ENCODE measurements at regions not wholly inside any gene's neighbourhood (a gene's known extent, or its start where the extent isn't known, plus 50 kb on each side); places are given as distances from the start of the nearest gene placed in this dataset.
A peak's percentile ranks its signal among the peaks of the same experiment; 100 is the strongest.

GRCh38 chr6:166767230-166767629 is 140.2 kb upstream of the RPS6KA2 start:
- Histone ChIP-seq H3K4me3 (ENCODE audit: low read length) (no peak overlapping the region), H3K27ac (ENCODE audit: low read length) (no peak overlapping the region), H3K4me1 (ENCODE audit: control insufficient read depth, insufficient read depth, low read length) (no peaks in the 10 kb centered on the region), H3K27me3 (ENCODE audit: control insufficient read depth, insufficient read depth, low read length) (no peaks in the 10 kb centered on the region), H3K9me3 (replicated peaks; ENCODE audit: control insufficient read depth, low read depth, low read length) (no peaks in the 10 kb centered on the region), H3K36me3 (ENCODE audit: control insufficient read depth, insufficient read depth, low read length) (no peaks in the 10 kb centered on the region)
- 72% methylated on average over 12 of the region's 16 CpGs for WGBS (ENCODE audit: insufficient coverage)
- DNase-seq = no peak

DNA sequence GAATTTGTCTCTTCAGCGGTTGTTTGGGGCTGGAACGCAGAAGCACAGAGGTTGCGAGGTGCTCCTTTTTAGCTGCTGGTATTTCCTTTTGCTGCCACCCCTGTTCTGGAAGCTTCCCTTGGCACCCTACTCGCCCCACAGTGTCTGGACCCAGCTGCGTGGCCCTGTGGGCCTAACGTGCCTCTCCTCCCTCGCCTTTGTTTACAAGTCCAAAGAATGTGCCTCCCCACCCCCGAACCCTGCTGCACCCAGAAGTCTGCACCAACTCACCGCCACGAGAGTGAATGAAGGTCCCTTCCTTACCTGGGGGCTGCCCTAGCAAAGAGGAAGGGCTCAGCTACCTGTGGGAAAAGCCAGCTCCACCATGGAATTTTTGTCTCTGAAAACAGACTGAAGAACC is 139.7 kb upstream of the RPS6KA2 start:
- WGBS (ENCODE audit: insufficient coverage) = 67% methylated on average over 9 of the region's 10 CpGs
- Histone ChIP-seq H3K36me3 (ENCODE audit: control insufficient read depth, insufficient read depth, low read length) (no peaks in the 10 kb centered on the region), H3K9me3 (replicated peaks; ENCODE audit: control insufficient read depth, low read depth, low read length) (no peaks in the 10 kb centered on the region), H3K4me3 (ENCODE audit: low read length) (no peak overlapping the region), H3K4me1 (ENCODE audit: control insufficient read depth, insufficient read depth, low read length) (no peaks in the 10 kb centered on the region), H3K27ac (ENCODE audit: low read length) (no peak overlapping the region), H3K27me3 (ENCODE audit: control insufficient read depth, insufficient read depth, low read length) (peaks cover 2% of the 10 kb centered on the region)
- no peak for DNase-seq

- H3K4me1 ChIP-seq (ENCODE audit: control insufficient read depth, insufficient read depth, low read length) = no peaks in the 10 kb centered on the region
- no peaks in the 10 kb centered on the region for H3K36me3 ChIP-seq (ENCODE audit: control insufficient read depth, insufficient read depth, low read length)
- peaks cover 2% of the 10 kb centered on the region for H3K27me3 ChIP-seq (ENCODE audit: control insufficient read depth, insufficient read depth, low read length)
- no peaks in the 10 kb centered on the region for H3K9me3 ChIP-seq (replicated peaks; ENCODE audit: control insufficient read depth, low read depth, low read length)
- no peak overlapping the region for H3K27ac ChIP-seq (ENCODE audit: low read length)
- no peak overlapping the region for H3K4me3 ChIP-seq (ENCODE audit: low read length)
- WGBS (ENCODE audit: insufficient coverage) = 96% methylated on average over 7 of the region's 14 CpGs
- no peak for DNase-seq
These were observed 138.1 kb upstream of the RPS6KA2 start for GRCh38 chr6:166765234-166765541.

DNA sequence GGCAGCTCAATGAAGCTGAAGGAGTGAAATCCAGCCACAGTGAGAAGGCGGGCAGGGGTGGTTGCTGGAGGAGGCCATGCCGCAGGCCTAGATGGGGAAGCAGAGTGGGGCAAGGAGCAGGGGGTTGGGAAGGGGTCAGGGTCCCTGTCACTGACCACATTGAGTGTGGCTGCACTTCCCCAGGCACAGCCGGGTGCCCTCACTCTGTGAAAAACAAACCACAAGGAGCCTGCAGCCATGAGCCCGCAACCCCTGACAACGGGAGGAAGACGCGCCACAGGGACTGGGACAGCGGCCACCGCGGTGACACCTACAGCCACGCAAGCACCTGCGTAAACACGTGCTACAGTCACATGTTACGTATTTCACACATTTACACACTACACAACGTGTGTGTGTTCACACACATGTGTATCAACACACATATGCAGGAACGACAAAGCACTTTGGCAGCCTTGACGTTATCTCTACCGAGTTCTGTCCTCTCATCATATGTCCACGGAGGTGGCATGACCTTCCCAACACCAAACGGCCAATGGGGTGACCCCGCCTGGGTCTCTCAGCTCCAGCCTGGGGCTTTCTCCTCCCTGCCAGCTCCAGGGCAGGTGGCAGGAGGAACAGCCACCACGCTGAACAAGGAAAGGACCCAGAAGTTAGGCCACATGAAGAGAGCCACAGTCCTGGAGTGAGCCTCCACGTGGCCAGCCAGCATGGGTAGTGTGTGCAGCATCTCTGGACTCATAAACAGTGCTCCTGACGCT is 137.6 kb upstream of the RPS6KA2 start:
- H3K27me3 ChIP-seq (ENCODE audit: control insufficient read depth, insufficient read depth, low read length) = peaks cover 3% of the 10 kb centered on the region
- no peaks in the 10 kb centered on the region for H3K4me1 ChIP-seq (ENCODE audit: control insufficient read depth, insufficient read depth, low read length)

DNA sequence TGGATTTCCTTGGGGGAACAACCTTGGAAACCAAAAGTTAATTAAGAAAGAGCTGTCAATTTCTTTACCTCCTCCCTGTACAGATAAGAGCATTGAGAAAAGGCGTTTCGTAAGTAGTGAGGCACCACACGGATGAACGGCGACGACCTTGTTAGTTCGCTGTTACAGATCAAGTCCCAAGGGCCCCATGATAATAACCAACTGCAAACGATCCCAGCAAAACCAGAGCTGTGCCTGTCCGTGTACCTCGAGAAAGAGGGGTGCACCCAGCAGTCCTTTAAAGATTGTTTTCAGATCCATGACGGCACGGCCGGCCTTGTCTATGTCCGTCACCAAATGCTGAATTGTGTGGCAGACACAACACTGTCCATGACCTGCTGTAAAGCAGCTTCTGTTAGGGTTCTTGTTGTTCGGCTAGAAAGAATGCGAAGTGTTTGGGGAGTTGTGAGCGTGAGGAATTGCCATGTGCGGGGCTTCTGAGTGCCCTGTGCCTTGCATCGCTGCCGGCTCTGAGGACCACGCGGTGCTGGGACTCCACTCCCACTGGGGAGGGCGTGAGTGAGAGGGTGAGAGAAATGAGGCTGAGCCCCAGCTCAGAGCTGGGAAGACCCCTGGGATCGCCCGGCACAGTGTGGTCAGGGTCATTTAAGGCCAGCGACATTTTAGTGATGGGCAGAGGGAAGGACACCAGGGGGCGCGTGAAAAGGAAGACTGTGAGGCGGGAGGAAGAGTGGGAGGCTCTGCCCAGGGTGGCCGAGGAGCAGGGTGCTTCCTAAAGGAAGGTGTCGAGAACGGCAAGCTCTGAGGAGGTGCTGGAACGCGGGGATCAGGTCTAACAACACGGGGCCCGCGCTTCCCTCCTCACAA is 136.8 kb upstream of the RPS6KA2 start:
- no peak for DNase-seq
- Histone ChIP-seq H3K4me1 (ENCODE audit: control insufficient read depth, insufficient read depth, low read length) (no peaks in the 10 kb centered on the region), H3K27ac (ENCODE audit: low read length) (no peak overlapping the region), H3K36me3 (ENCODE audit: control insufficient read depth, insufficient read depth, low read length) (no peaks in the 10 kb centered on the region), H3K27me3 (ENCODE audit: control insufficient read depth, insufficient read depth, low read length) (peaks cover 4% of the 10 kb centered on the region), H3K9me3 (replicated peaks; ENCODE audit: control insufficient read depth, low read depth, low read length) (no peaks in the 10 kb centered on the region), H3K4me3 (ENCODE audit: low read length) (no peak overlapping the region)
- 80% methylated on average over 37 of the region's 37 CpGs for WGBS (ENCODE audit: insufficient coverage)

More for the DNA sequence above, 137.6 kb upstream of the RPS6KA2 start:
- WGBS (ENCODE audit: insufficient coverage) = 92% methylated on average over 23 of the region's 24 CpGs
- H3K4me3 ChIP-seq (ENCODE audit: low read length) = no peak overlapping the region
- H3K9me3 ChIP-seq (replicated peaks; ENCODE audit: control insufficient read depth, low read depth, low read length) = no peaks in the 10 kb centered on the region
- DNase-seq = no peak
- H3K27ac ChIP-seq (ENCODE audit: low read length) = no peak overlapping the region
- H3K36me3 ChIP-seq (ENCODE audit: control insufficient read depth, insufficient read depth, low read length) = no peaks in the 10 kb centered on the region

DNA sequence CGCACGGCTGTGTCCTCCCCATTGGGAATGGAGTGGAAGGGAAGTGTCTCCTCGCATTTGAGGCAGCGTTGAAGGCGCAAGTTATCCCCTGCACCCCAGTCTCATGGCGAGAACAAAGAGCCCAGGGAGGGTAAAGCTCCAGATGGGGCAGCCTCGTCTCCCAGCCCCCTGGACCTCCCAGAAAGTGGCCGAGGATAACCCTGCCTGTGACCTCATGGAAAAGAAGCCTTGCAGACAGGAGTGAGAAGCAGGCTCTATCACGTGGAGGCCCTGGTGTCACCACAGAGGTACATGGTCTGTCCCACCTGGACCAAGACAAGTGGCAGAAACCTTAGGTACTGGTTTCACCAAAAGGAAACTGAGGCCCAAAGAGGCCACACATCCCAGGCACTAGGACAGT is 134.8 kb upstream of the RPS6KA2 start:
- Histone ChIP-seq H3K4me1 (ENCODE audit: control insufficient read depth, insufficient read depth, low read length) (peaks cover 12% of the 10 kb centered on the region), H3K27me3 (ENCODE audit: control insufficient read depth, insufficient read depth, low read length) (peaks cover 19% of the 10 kb centered on the region), H3K27ac (ENCODE audit: low read length) (no peak overlapping the region), H3K4me3 (ENCODE audit: low read length) (no peak overlapping the region), H3K9me3 (replicated peaks; ENCODE audit: control insufficient read depth, low read depth, low read length) (no peaks in the 10 kb centered on the region), H3K36me3 (ENCODE audit: control insufficient read depth, insufficient read depth, low read length) (no peaks in the 10 kb centered on the region)
- no peak for DNase-seq
- 81% methylated on average over 6 of the region's 9 CpGs for WGBS (ENCODE audit: insufficient coverage)

GRCh38 chr6:166760288-166760687 is 133.2 kb upstream of the RPS6KA2 start:
- Histone ChIP-seq H3K9me3 (replicated peaks; ENCODE audit: control insufficient read depth, low read depth, low read length) (no peaks in the 10 kb centered on the region), H3K4me1 (ENCODE audit: control insufficient read depth, insufficient read depth, low read length) (peaks cover 12% of the 10 kb centered on the region), H3K27ac (ENCODE audit: low read length) (no peak overlapping the region), H3K27me3 (ENCODE audit: control insufficient read depth, insufficient read depth, low read length) (peaks cover 19% of the 10 kb centered on the region), H3K36me3 (ENCODE audit: control insufficient read depth, insufficient read depth, low read length) (no peaks in the 10 kb centered on the region), H3K4me3 (ENCODE audit: low read length) (no peak overlapping the region)
- 86% methylated on average over 9 of the region's 11 CpGs for WGBS (ENCODE audit: insufficient coverage)
- no peak for DNase-seq

GRCh38 chr6:166758136-166758704 is 131.2 kb upstream of the RPS6KA2 start:
- Histone ChIP-seq H3K27me3 (ENCODE audit: control insufficient read depth, insufficient read depth, low read length) (peaks cover 19% of the 10 kb centered on the region), H3K27ac (ENCODE audit: low read length) (no peak overlapping the region), H3K4me3 (ENCODE audit: low read length) (no peak overlapping the region), H3K36me3 (ENCODE audit: control insufficient read depth, insufficient read depth, low read length) (no peaks in the 10 kb centered on the region), H3K9me3 (replicated peaks; ENCODE audit: control insufficient read depth, low read depth, low read length) (no peaks in the 10 kb centered on the region), H3K4me1 (ENCODE audit: control insufficient read depth, insufficient read depth, low read length) (peaks cover 12% of the 10 kb centered on the region)
- DNase-seq = no peak
- 56% methylated on average over 9 of the region's 15 CpGs for WGBS (ENCODE audit: insufficient coverage)

GRCh38 chr6:166757232-166758135 is 130.4 kb upstream of the RPS6KA2 start:
- no peaks in the 10 kb centered on the region for H3K36me3 ChIP-seq (ENCODE audit: control insufficient read depth, insufficient read depth, low read length)
- H3K4me1 ChIP-seq (ENCODE audit: control insufficient read depth, insufficient read depth, low read length) = peaks cover 12% of the 10 kb centered on the region
- H3K27ac ChIP-seq (ENCODE audit: low read length) = no peak overlapping the region
- H3K4me3 ChIP-seq (ENCODE audit: low read length) = no peak overlapping the region
- peak; percentile 60 for DNase-seq
- no peaks in the 10 kb centered on the region for H3K9me3 ChIP-seq (replicated peaks; ENCODE audit: control insufficient read depth, low read depth, low read length)
- WGBS (ENCODE audit: insufficient coverage) = 5% methylated on average over 22 of the region's 24 CpGs
- H3K27me3 ChIP-seq (ENCODE audit: control insufficient read depth, insufficient read depth, low read length) = peaks cover 19% of the 10 kb centered on the region

Measured in muscle of leg (tissue), 3 donors.